ENCODE measurements at regions not wholly inside any gene's neighbourhood (a gene's known extent, or its start where the extent isn't known, plus 50 kb on each side); places are given as distances from the start of the nearest gene placed in this dataset.
"Not testable (repeated sequence)": the region's sequence is repeated elsewhere in the genome, so short reads cannot be mapped to it uniquely, and the experiment has no call there.

DNA sequence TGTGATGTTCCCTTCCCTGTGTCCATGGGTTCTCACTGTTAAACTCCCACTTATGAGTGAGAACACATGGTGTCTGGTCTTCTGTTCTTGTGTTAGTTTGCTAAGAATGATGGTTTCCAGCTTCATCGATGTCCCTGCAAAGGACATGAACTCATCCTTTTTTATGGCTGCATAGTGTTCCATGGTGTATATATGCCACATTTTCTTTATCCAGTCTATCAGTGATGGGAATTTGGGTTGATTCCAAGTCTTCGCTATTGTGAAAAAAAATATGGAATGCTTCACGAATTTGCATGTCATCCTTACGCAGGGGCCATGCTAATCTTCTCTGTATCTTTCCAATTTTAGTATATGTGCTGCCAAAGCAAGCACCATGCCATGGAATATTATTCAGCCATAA is 75.4 kb downstream of the TMEM130 start:
- DNase-seq (ENCODE audit: low spot score); H3K9me3 Mint-ChIP-seq; H3K27me3 Mint-ChIP-seq (ENCODE audit: insufficient read depth); H3K4me3 Mint-ChIP-seq; intact Hi-C loops (cut with micrococcal nuclease); H3K36me3 Mint-ChIP-seq (ENCODE audit: low read depth); H3K4me1 Mint-ChIP-seq (ENCODE audit: low read depth); H3K27ac Mint-ChIP-seq: not testable (repeated sequence)

GRCh38 chr7:98795741-98796493 is 73.9 kb downstream of the TMEM130 start:
- Mint-ChIP-seq H3K4me1 (ENCODE audit: low read depth) (no peaks in the 10 kb centered on the region), H3K27ac (no peak overlapping the region), H3K9me3 (peaks cover 16% of the 10 kb centered on the region), H3K36me3 (ENCODE audit: low read depth) (no peaks in the 10 kb centered on the region), H3K27me3 (ENCODE audit: insufficient read depth) (no peaks in the 10 kb centered on the region), H3K4me3 (no peak overlapping the region)
- intact Hi-C loops (cut with micrococcal nuclease): no loop called here
- DNase-seq (ENCODE audit: low spot score): no peak
